Kidney (tissue), 13 donors: ENCODE measurements at regions not wholly inside any gene's neighbourhood (a gene's known extent, or its start where the extent isn't known, plus 50 kb on each side); places are given as distances from the start of the nearest gene placed in this dataset.
"Not testable (repeated sequence)": the region's sequence is repeated elsewhere in the genome, so short reads cannot be mapped to it uniquely, and the experiment has no call there.

Experiments used
- DNase-seq, 5 donors: peaks; one replicate each; pipeline ENCODE4 v3.0.0-alpha.2; 2013 to 2020
- FAIRE-seq: peaks from 2 replicates; lab custom pipeline; 2012; peaks lifted over from hg19 to GRCh38; lab: Jason Lieb, UNC
- H3K27ac ChIP-seq, 2 donors: one replicate each; pipeline ENCODE4 v1.7.0; 2013; ENCODE audit warnings: low read depth in 2 of 2, low read length in 2 of 2, inconsistent platforms in 1 of 2
- H3K27me3 ChIP-seq: one replicate; pipeline ENCODE4 v1.7.1; 2013; ENCODE audit warnings: low read length, inconsistent platforms; ENCODE audit not compliant: control insufficient read depth, insufficient read depth
- H3K36me3 ChIP-seq, 3 donors: one replicate each; pipeline versions ENCODE4 v1.7.0 to v1.7.1; 2013; ENCODE audit warnings: low read length in 3 of 3, control low read depth in 1 of 3, inconsistent platforms in 1 of 3; ENCODE audit not compliant: insufficient read depth in 3 of 3, control insufficient read depth in 2 of 3
- H3K4me1 ChIP-seq, 3 donors: one replicate each; pipeline versions ENCODE4 v1.7.0 to v1.7.1; 2013; ENCODE audit warnings: low read length in 3 of 3, inconsistent platforms in 1 of 3, low read depth in 1 of 3; ENCODE audit not compliant: control insufficient read depth in 2 of 3, insufficient read depth in 2 of 3
- H3K4me3 ChIP-seq, 3 donors: one replicate each; pipeline versions ENCODE4 v1.7.0 to v1.8.1; 2013; ENCODE audit warnings: low read length in 3 of 3, control low read depth in 1 of 3, inconsistent platforms in 1 of 3
- H3K9ac ChIP-seq, 3 donors: one replicate each; pipeline versions ENCODE4 v1.7.0 to v1.7.1; 2013; ENCODE audit warnings: low read length in 3 of 3, control low read depth in 1 of 3, inconsistent platforms in 1 of 3
- H3K9me3 ChIP-seq, 3 donors: one replicate each; pipeline versions ENCODE4 v1.7.0 to v1.7.1; 2013; ENCODE audit warnings: low read length in 3 of 3, control low read depth in 1 of 3, inconsistent platforms in 1 of 3; ENCODE audit not compliant: control insufficient read depth in 2 of 3, insufficient read depth in 1 of 3
- intact Hi-C: fragments of 100-400 bp; cut with DNase I; formaldehyde crosslinking; loops from one replicate; pipeline ENCODE4 v1.11.1; 2022
- TF ChIP-seq, protein P1 (sequence below): IDR thresholded peaks from 3 replicates; pipeline ENCODE4 v1.5.1; 2012; ENCODE audit warnings: mild to moderate bottlenecking, moderate library complexity, borderline replicate concordance; ENCODE audit not compliant: insufficient read depth; ENCODE audit errors: extremely low read depth
- donor health status: control.
- donor health status: control.
- donor health status: control.
- donor health status: control.
- donor health status: control.
- donor health status: DM: yes; HTN: yes; CAD: no.
- donor health status: Normal renal cell carcinoma (clear cell type).

DNA sequence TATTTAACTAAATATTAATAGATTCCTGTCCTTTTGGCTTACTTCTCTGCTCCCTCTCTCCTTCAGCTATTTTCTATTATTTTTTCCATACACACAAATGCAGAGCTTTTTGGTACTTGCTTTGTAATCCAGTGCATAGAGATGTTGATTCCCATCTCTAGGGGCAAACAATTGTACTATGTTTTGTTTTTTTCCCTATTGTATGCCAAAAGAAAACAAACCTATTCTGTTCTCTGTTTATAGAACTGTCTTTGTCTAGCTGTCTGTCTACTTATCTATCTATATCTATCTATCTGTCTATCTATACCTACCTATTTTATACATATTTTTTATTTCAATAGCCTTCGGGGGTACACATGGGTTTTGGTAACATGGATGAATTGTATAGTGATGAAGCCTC is 121.6 kb upstream of the LIFR start:
- intact Hi-C loops, result no loop called here

DNA sequence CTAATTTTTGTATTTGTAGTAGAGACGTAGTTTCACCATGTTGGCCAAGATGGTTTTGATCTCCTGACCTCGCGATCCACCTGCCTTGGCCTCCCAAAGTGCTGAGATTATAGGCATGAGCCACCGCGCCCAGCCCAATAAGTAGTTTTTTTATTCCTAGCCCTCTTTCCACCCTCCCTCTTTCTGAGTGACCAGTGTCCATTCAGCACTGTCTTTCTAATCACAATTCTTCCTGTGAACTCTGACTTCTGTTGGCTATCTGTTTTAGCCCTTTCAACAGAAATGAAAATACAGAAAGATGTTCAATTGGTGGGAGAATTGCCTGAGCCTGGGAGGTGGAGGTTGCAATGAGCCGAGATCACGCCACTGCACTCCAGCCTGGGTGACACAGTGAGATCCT is 122.3 kb upstream of the LIFR start:
- intact Hi-C loops, H3K4me1 ChIP-seq, H3K9me3 ChIP-seq, H3K9ac ChIP-seq, DNase-seq, H3K27me3 ChIP-seq, H3K4me3 ChIP-seq, H3K36me3 ChIP-seq, FAIRE-seq, H3K27ac ChIP-seq: not testable (repeated sequence)

More for the DNA sequence above, 121.6 kb upstream of the LIFR start:
- no peaks in the 10 kb centered on the region for H3K4me1 ChIP-seq
- TF ChIP-seq, protein P1, sequence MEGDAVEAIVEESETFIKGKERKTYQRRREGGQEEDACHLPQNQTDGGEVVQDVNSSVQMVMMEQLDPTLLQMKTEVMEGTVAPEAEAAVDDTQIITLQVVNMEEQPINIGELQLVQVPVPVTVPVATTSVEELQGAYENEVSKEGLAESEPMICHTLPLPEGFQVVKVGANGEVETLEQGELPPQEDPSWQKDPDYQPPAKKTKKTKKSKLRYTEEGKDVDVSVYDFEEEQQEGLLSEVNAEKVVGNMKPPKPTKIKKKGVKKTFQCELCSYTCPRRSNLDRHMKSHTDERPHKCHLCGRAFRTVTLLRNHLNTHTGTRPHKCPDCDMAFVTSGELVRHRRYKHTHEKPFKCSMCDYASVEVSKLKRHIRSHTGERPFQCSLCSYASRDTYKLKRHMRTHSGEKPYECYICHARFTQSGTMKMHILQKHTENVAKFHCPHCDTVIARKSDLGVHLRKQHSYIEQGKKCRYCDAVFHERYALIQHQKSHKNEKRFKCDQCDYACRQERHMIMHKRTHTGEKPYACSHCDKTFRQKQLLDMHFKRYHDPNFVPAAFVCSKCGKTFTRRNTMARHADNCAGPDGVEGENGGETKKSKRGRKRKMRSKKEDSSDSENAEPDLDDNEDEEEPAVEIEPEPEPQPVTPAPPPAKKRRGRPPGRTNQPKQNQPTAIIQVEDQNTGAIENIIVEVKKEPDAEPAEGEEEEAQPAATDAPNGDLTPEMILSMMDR, result no peak
- H3K4me3 ChIP-seq, result no peak overlapping the region
- DNase-seq (no peak), FAIRE-seq (no peak)
- H3K27ac ChIP-seq, result no peak overlapping the region
- no peaks in the 10 kb centered on the region for H3K27me3 ChIP-seq
- no peak overlapping the region for H3K9ac ChIP-seq
- H3K36me3 ChIP-seq, result no peaks in the 10 kb centered on the region
- H3K9me3 ChIP-seq, result no peaks in the 10 kb centered on the region

DNA sequence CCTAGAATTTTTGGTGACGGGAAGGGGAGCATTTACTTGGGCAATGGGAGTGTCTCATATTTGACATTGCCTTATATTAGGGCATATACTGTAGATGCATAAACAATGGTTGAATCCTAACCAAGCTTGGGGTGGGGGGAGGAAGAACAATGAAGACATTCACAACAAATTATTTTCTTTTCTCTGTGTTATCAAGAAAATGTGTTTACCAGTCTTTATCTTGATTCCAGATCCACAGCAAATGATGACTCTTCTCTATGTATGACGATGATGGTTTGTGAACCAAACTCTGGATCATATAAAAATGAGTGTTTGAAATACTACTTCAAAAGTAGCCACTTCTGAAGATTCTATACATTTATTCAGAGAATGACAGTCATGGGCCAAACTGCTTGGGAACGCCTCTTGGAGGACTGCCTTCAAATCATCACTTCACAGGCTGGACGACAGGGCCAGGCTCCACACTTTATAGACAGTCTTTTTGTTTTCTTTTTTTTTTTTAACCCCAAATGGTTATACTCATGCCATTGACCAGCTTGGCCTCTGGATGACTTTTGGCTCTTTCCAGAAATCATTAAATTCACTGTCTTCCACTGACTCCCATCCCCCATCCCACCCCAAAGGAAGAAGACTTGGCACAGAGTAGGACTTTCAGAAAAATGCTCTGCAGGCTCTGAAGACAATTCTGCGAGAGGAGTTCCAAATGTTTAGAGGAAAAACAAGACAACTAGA is 123.8 kb upstream of the LIFR start:
- Histone ChIP-seq H3K9me3 (no peaks in the 10 kb centered on the region), H3K27ac (no peak overlapping the region), H3K4me1 (no peaks in the 10 kb centered on the region), H3K4me3 (no peak overlapping the region), H3K9ac (no peak overlapping the region), H3K36me3 (no peaks in the 10 kb centered on the region), H3K27me3 (no peaks in the 10 kb centered on the region)
- FAIRE-seq (no peak), DNase-seq (peak in 2 of 5 donors; percentile 45 to 85)
- intact Hi-C loops, result no loop called here
- TF ChIP-seq, protein P1, result no peak

DNA sequence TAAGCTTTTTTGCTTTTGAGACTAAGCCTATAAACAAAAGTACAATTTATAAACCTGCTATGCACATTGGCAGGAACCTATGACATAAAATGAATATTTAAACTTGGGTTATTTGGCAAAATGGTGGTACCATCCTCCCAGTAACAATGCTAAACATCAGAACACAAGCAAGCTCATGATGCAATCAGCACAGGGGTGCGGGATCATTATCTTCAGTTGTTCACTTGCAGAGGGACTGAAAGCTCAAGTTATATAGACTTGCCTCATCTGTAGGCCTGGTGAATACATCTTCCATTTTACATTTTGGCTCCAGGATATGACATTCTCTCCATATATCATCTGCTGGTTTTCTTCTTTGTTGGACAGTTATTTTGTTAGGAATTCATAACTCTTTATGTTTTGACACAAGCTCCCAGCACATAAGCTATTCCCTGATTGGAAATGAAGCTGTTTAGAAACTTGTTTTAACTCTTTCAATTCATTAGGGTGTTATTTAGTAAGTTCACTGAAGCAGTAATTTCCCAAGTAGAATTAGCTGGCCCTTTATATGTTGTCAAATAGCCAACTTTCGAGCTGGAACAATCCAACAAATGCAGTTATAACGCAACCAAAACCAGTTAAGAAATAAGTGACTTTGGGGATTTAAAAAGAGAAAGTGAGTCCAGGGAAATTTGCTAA is 124.7 kb upstream of the LIFR start:
- Histone ChIP-seq H3K9me3 (no peaks in the 10 kb centered on the region), H3K4me1 (no peaks in the 10 kb centered on the region), H3K27me3 (no peaks in the 10 kb centered on the region), H3K4me3 (no peak overlapping the region), H3K9ac (no peak overlapping the region), H3K36me3 (no peaks in the 10 kb centered on the region), H3K27ac (no peak overlapping the region)
- TF ChIP-seq, protein P1, result no peak
- intact Hi-C loops, result no loop called here
- FAIRE-seq, result no peak
- no peak for DNase-seq
